H9 (cell line): ENCODE measurements at regions not wholly inside any gene's neighbourhood (a gene's known extent, or its start where the extent isn't known, plus 50 kb on each side); places are given as distances from the start of the nearest gene placed in this dataset.

Source experiments
- DNase-seq: peaks from one replicate; pipeline ENCODE4 v3.0.0-alpha.2; 2017
- H2AFZ ChIP-seq: one replicate; pipeline ENCODE4 v1.6.1; 2013; ENCODE audit warnings: mild to moderate bottlenecking, low read length, control low read depth, moderate library complexity
- H2AK5ac ChIP-seq: 2 replicates; pipeline ENCODE4 v1.6.1; 2013; ENCODE audit warnings: low read length, control low read depth, mixed read lengths; ENCODE audit not compliant: insufficient read length
- H2BK120ac ChIP-seq: one replicate; pipeline ENCODE4 v1.6.1; 2013; ENCODE audit warnings: low read depth, mild to moderate bottlenecking, low read length, control low read depth, inconsistent platforms; ENCODE audit not compliant: poor library complexity, severe bottlenecking
- H2BK12ac ChIP-seq: 2 replicates; pipeline ENCODE4 v1.6.1; 2013; ENCODE audit warnings: low read length, control low read depth, mixed read lengths, low read depth; ENCODE audit not compliant: insufficient read length
- H2BK15ac ChIP-seq: 2 replicates; pipeline ENCODE4 v1.6.1; 2013; ENCODE audit warnings: low read depth, low read length, control low read depth
- H2BK20ac ChIP-seq: one replicate; pipeline ENCODE4 v1.6.1; 2013; ENCODE audit warnings: low read depth, mild to moderate bottlenecking, low read length, control low read depth, inconsistent platforms; ENCODE audit not compliant: poor library complexity, severe bottlenecking
- H2BK5ac ChIP-seq: 2 replicates; pipeline ENCODE4 v1.6.1; 2013; ENCODE audit warnings: low read length, control low read depth, mixed read lengths; ENCODE audit not compliant: insufficient read length
- H3K14ac ChIP-seq: 2 replicates; pipeline ENCODE4 v1.6.1; 2013; ENCODE audit warnings: low read length, control low read depth; ENCODE audit not compliant: insufficient read depth
- H3K18ac ChIP-seq: 2 replicates; pipeline ENCODE4 v1.6.1; 2013; ENCODE audit warnings: low read depth, mild to moderate bottlenecking, mixed read lengths, low read length, control low read depth; ENCODE audit not compliant: insufficient read length
- H3K23ac ChIP-seq: 2 replicates; pipeline ENCODE4 v1.6.1; 2013; ENCODE audit warnings: low read length, control low read depth, mixed read lengths, low read depth; ENCODE audit not compliant: insufficient read length
- H3K23me2 ChIP-seq: 2 replicates; pipeline ENCODE4 v1.6.1; 2013; ENCODE audit warnings: low read depth, mild to moderate bottlenecking, mixed read lengths, low read length, control low read depth; ENCODE audit not compliant: insufficient read length, poor library complexity, severe bottlenecking
- H3K27ac ChIP-seq: 2 replicates; pipeline ENCODE4 v1.5.1; 2013; ENCODE audit warnings: low read length, control low read depth, mixed read lengths, low read depth; ENCODE audit not compliant: insufficient read length
- H3K27me3 ChIP-seq: 2 replicates; pipeline ENCODE4 v1.6.1; 2013; ENCODE audit warnings: low read length, control low read depth, inconsistent platforms; ENCODE audit not compliant: insufficient read depth
- H3K4ac ChIP-seq: 2 replicates; pipeline ENCODE4 v1.6.1; 2013; ENCODE audit warnings: low read depth, mild to moderate bottlenecking, control low read depth, inconsistent platforms, low read length, moderate library complexity
- H3K4me1 ChIP-seq: 2 replicates; pipeline ENCODE4 v1.6.1; 2013; ENCODE audit warnings: low read length, control low read depth, inconsistent platforms; ENCODE audit not compliant: insufficient read depth
- H3K4me2 ChIP-seq: 2 replicates; pipeline ENCODE4 v1.6.1; 2013; ENCODE audit warnings: low read length, control low read depth, mixed read lengths; ENCODE audit not compliant: insufficient read length, insufficient read depth
- H3K56ac ChIP-seq: 2 replicates; pipeline ENCODE4 v1.6.1; 2013; ENCODE audit warnings: low read depth, mild to moderate bottlenecking, mixed read lengths, low read length, control low read depth; ENCODE audit not compliant: insufficient read length
- H3K79me1 ChIP-seq: 2 replicates; pipeline ENCODE4 v1.6.1; 2013; ENCODE audit warnings: low read depth, mild to moderate bottlenecking, moderate library complexity, low read length, control low read depth, inconsistent platforms; ENCODE audit not compliant: insufficient read depth, poor library complexity, severe bottlenecking
- H3K79me2 ChIP-seq: 2 replicates; pipeline ENCODE4 v1.6.1; 2013; ENCODE audit warnings: low read length, control low read depth, inconsistent platforms; ENCODE audit not compliant: insufficient read depth
- H3K9ac ChIP-seq: 2 replicates; pipeline ENCODE4 v1.6.1; 2013; ENCODE audit warnings: low read length, control low read depth, mixed read lengths; ENCODE audit not compliant: insufficient read length; ENCODE audit errors: extremely low read depth
- H3K9me3 ChIP-seq: one replicate; pipeline ENCODE4 v1.6.1; 2013; ENCODE audit warnings: low read depth, low read length, inconsistent platforms; ENCODE audit not compliant: control insufficient read depth
- H3T11ph ChIP-seq: one replicate; pipeline ENCODE4 v1.6.1; 2013; ENCODE audit warnings: mild to moderate bottlenecking, low read length, control low read depth, inconsistent platforms
- H4K20me1 ChIP-seq: one replicate; pipeline ENCODE4 v1.6.1; 2013; ENCODE audit not compliant: control insufficient read depth, insufficient read length, insufficient read depth
- H4K5ac ChIP-seq: 2 replicates; pipeline ENCODE4 v1.6.1; 2013; ENCODE audit warnings: low read depth, mild to moderate bottlenecking, mixed read lengths, low read length, control low read depth; ENCODE audit not compliant: insufficient read length
- H4K8ac ChIP-seq: replicated peaks from 2 replicates; pipeline ENCODE4 v1.6.1; 2013; ENCODE audit warnings: low read length, control low read depth, mixed read lengths, low read depth; ENCODE audit not compliant: insufficient read length
- H4K91ac ChIP-seq: 2 replicates; pipeline ENCODE4 v1.6.1; 2013; ENCODE audit warnings: low read depth, mild to moderate bottlenecking, moderate library complexity, mixed read lengths, low read length, control low read depth; ENCODE audit not compliant: insufficient read length
- H3K27ac Mint-ChIP-seq, 3 experiments: 2 replicates in 2 of 3; 3 replicates in 1 of 3; pipeline ENCODE4 v1.8.0; 2020 to 2021; ENCODE audit warnings: mixed read lengths in 3 of 3, mild to moderate bottlenecking in 1 of 3, moderate library complexity in 1 of 3
- H3K27me3 Mint-ChIP-seq: 2 replicates; pipeline ENCODE4 v1.8.0; 2021; ENCODE audit warnings: low read depth, mild to moderate bottlenecking, moderate library complexity, mixed read lengths
- H3K36me3 Mint-ChIP-seq, 3 experiments: 2 replicates in 2 of 3; 3 replicates in 1 of 3; pipeline ENCODE4 v1.8.0; 2020 to 2021; ENCODE audit warnings: low read depth in 3 of 3, mixed read lengths in 3 of 3; ENCODE audit not compliant: insufficient read depth in 1 of 3
- H3K4me1 Mint-ChIP-seq, 2 experiments: 2 replicates each; pipeline ENCODE4 v1.8.0; 2020; ENCODE audit warnings: mixed read lengths in 2 of 2
- H3K4me3 Mint-ChIP-seq, 2 experiments: 2 replicates in 1 of 2; 3 replicates in 1 of 2; pipeline ENCODE4 v1.8.0; 2020 to 2021; ENCODE audit warnings: mild to moderate bottlenecking in 2 of 2, mixed read lengths in 2 of 2, moderate library complexity in 1 of 2
- H3K9me3 Mint-ChIP-seq, 2 experiments: 2 replicates in 1 of 2; 3 replicates in 1 of 2; pipeline ENCODE4 v1.8.0; 2020; ENCODE audit warnings: mild to moderate bottlenecking in 2 of 2, mixed read lengths in 2 of 2, moderate library complexity in 1 of 2
- CTCF ChIP-seq: fragments of 200-600 bp; sonication (generic); conservative IDR thresholded peaks from 3 replicates; pipeline ENCODE4 v1.8.0; 2021; ENCODE audit warnings: antibody characterized with exemption, mild to moderate bottlenecking
- WGBS: extraction: QIAGEN DNeasy Blood & Tissue Kit; methylation state at CpG from one replicate; pipeline ENCODE4 v1.1.7; 2013; ENCODE audit warnings: missing lambda C conversion rate, low lambda C conversion rate, mixed read lengths; ENCODE audit not compliant: insufficient read length; ENCODE audit errors: extremely low coverage; 5-methylcytosine and 5-hydroxymethylcytosine counted together

GRCh38 chr6:168384045-168385036, 56.6 kb upstream of the SMOC2 start:
- no peak overlapping the region for H2AFZ ChIP-seq
- H3K9me3 Mint-ChIP-seq: peaks cover 32 to 34% of the 10 kb centered on the region in 2 experiments
- peak overlapping the region in 2 of 3 experiments; percentile 32 to 40; a peak in 2 of 7 replicates for H3K27ac Mint-ChIP-seq
- H3K56ac ChIP-seq: no peak overlapping the region
- H4K5ac ChIP-seq: no peak overlapping the region
- no peak overlapping the region for H2BK120ac ChIP-seq
- H3K27me3 ChIP-seq: no peaks in the 10 kb centered on the region
- H2BK15ac ChIP-seq: no peak overlapping the region
- WGBS: no CpG with 5 or more reads among the region's 31 CpGs
- no peak overlapping the region for H3K18ac ChIP-seq
- no peak overlapping the region for H3K14ac ChIP-seq
- H2BK5ac ChIP-seq: no peak overlapping the region
- no peak overlapping the region for H2AK5ac ChIP-seq
- no peaks in the 10 kb centered on the region for H3K27me3 Mint-ChIP-seq
- peaks cover 7 to 18% (median 7%) of the 10 kb centered on the region in 3 experiments for H3K36me3 Mint-ChIP-seq
- DNase-seq: no peak
- TF ChIP-seq CTCF: no peak
- no peaks in the 10 kb centered on the region for H3K79me2 ChIP-seq
- H4K8ac ChIP-seq: no peak overlapping the region
- peaks cover 0 to 3% of the 10 kb centered on the region in 2 experiments; a peak in 2 of 4 replicates for H3K4me1 Mint-ChIP-seq
- peaks cover 4% of the 10 kb centered on the region for H3K9me3 ChIP-seq
- no peak overlapping the region for H3K4ac ChIP-seq
- H2BK12ac ChIP-seq: no peak overlapping the region
- H3K4me2 ChIP-seq: no peak overlapping the region
- no peak overlapping the region for H3T11ph ChIP-seq
- H4K91ac ChIP-seq: no peak overlapping the region
- H3K4me3 Mint-ChIP-seq: no peak overlapping the region
- H3K23me2 ChIP-seq: no peaks in the 10 kb centered on the region
- no peaks in the 10 kb centered on the region for H3K4me1 ChIP-seq
- H4K20me1 ChIP-seq: no peaks in the 10 kb centered on the region
- no peak overlapping the region for H3K9ac ChIP-seq
- no peak overlapping the region for H2BK20ac ChIP-seq
- H3K79me1 ChIP-seq: no peaks in the 10 kb centered on the region
- no peak overlapping the region for H3K27ac ChIP-seq
- no peak overlapping the region for H3K23ac ChIP-seq
